CD14-positive monocyte (primary cell): ENCODE measurements at regions not wholly inside any gene's neighbourhood (a gene's known extent, or its start where the extent isn't known, plus 50 kb on each side); places are given as distances from the start of the nearest gene placed in this dataset.

ENCODE experiments used
- DNase-seq, 3 donors: peaks; one replicate each; pipeline ENCODE4 v3.0.0-alpha.2; 2011 to 2022
- H2AFZ ChIP-seq: 2 replicates; pipeline ENCODE4 v1.6.0; 2012; ENCODE audit warnings: mild to moderate bottlenecking, low read depth, low read length, inconsistent platforms; ENCODE audit not compliant: insufficient read depth, poor library complexity, severe bottlenecking
- H3K27ac ChIP-seq, 2 donors: 1 replicate in 1 of 2; 2 replicates in 1 of 2; pipeline ENCODE4 v1.5.1; 2012 to 2013; ENCODE audit warnings: low read length in 2 of 2, control low read depth in 1 of 2, inconsistent platforms in 1 of 2, low read depth in 1 of 2, mild to moderate bottlenecking in 1 of 2
- H3K27me3 ChIP-seq, 2 donors: one replicate each; pipeline versions ENCODE4 v1.6.0 to v1.6.1; 2011 to 2013; ENCODE audit warnings: low read length in 2 of 2; ENCODE audit not compliant: control insufficient read depth in 2 of 2, insufficient read depth in 2 of 2
- H3K36me3 ChIP-seq, 2 donors: replicated peaks in 1 of 2; 1 replicate in 1 of 2; 2 replicates in 1 of 2; pipeline versions ENCODE4 v1.5.1 to v1.6.1; 2012 to 2013; ENCODE audit warnings: low read length in 2 of 2, control low read depth in 1 of 2, inconsistent platforms in 1 of 2, mild to moderate bottlenecking in 1 of 2; ENCODE audit not compliant: insufficient read depth in 2 of 2, control insufficient read depth in 1 of 2
- H3K4me1 ChIP-seq, 2 donors: 1 replicate in 1 of 2; 2 replicates in 1 of 2; pipeline versions ENCODE4 v1.5.1 to v1.6.1; 2012 to 2013; ENCODE audit warnings: low read length in 2 of 2, control low read depth in 1 of 2, inconsistent platforms in 1 of 2, mild to moderate bottlenecking in 1 of 2, moderate library complexity in 1 of 2; ENCODE audit not compliant: insufficient read depth in 2 of 2, control insufficient read depth in 1 of 2
- H3K4me2 ChIP-seq: replicated peaks from 2 replicates; pipeline ENCODE3; 2012; ENCODE audit warnings: low read length, moderate library complexity, mild to moderate bottlenecking; ENCODE audit not compliant: poor library complexity, severe bottlenecking; ENCODE audit errors: extremely low read depth
- H3K4me3 ChIP-seq, 3 experiments: fragments of 200-600 bp in 1 of 3; sonication (generic) in 1 of 3; replicated peaks in 1 of 3; 1 replicate in 2 of 3; 2 replicates in 1 of 3; pipeline ENCODE4 v1.5.1; 2011 to 2013; ENCODE audit warnings: low read length in 3 of 3, mild to moderate bottlenecking in 3 of 3, control low read depth in 2 of 3, low read depth in 2 of 3, inconsistent platforms in 1 of 3, moderate library complexity in 1 of 3
- H3K79me2 ChIP-seq: 2 replicates; pipeline ENCODE4 v1.6.0; 2012; ENCODE audit warnings: mild to moderate bottlenecking, control low read depth, inconsistent platforms, low read length, moderate library complexity; ENCODE audit not compliant: insufficient read depth
- H3K9ac ChIP-seq: 2 replicates; pipeline ENCODE4 v1.6.0; 2017; ENCODE audit warnings: low read length, mild to moderate bottlenecking; ENCODE audit not compliant: insufficient read depth, poor library complexity, severe bottlenecking
- H3K9me3 ChIP-seq, 2 donors: replicated peaks in 1 of 2; 1 replicate in 1 of 2; 2 replicates in 1 of 2; pipeline versions ENCODE4 v1.5.1 to v1.6.1; 2012 to 2013; ENCODE audit warnings: low read length in 2 of 2, control low read depth in 1 of 2; ENCODE audit not compliant: control insufficient read depth in 1 of 2, insufficient read depth in 1 of 2
- H4K20me1 ChIP-seq: 2 replicates; pipeline ENCODE4 v1.6.0; 2012; ENCODE audit warnings: mild to moderate bottlenecking, low read length, control low read depth, moderate library complexity; ENCODE audit not compliant: insufficient read depth
- H3K27ac Mint-ChIP-seq, 7 donors: one replicate each; pipeline ENCODE4 v1.8.0; 2020; ENCODE audit warnings: mild to moderate bottlenecking in 7 of 7, mixed read lengths in 7 of 7, moderate library complexity in 6 of 7, inconsistent platforms in 2 of 7
- H3K27me3 Mint-ChIP-seq, 3 donors: one replicate each; pipeline ENCODE4 v1.8.0; 2021 to 2022; ENCODE audit warnings: low read depth in 3 of 3, mild to moderate bottlenecking in 3 of 3, mixed read lengths in 3 of 3, moderate library complexity in 3 of 3, inconsistent platforms in 1 of 3
- H3K36me3 Mint-ChIP-seq, 2 donors: one replicate each; pipeline ENCODE4 v1.8.0; 2020; ENCODE audit warnings: mixed read lengths in 2 of 2, inconsistent platforms in 1 of 2, mild to moderate bottlenecking in 1 of 2
- H3K4me1 Mint-ChIP-seq: one replicate; pipeline ENCODE4 v1.8.0; 2020; ENCODE audit warnings: mild to moderate bottlenecking, mixed read lengths
- H3K4me3 Mint-ChIP-seq, 2 donors: one replicate each; pipeline ENCODE4 v1.8.0; 2020; ENCODE audit warnings: mild to moderate bottlenecking in 2 of 2, mixed read lengths in 2 of 2, moderate library complexity in 1 of 2
- H3K9me3 Mint-ChIP-seq, 7 donors: one replicate each; pipeline ENCODE4 v1.8.0; 2020 to 2022; ENCODE audit warnings: mixed read lengths in 7 of 7, mild to moderate bottlenecking in 6 of 7, moderate library complexity in 6 of 7, inconsistent platforms in 2 of 7
- CTCF ChIP-seq: fragments of 200-600 bp; IDR thresholded peaks from one replicate; pipeline ENCODE4 v1.8.0; 2022; ENCODE audit warnings: antibody characterized with exemption, mild to moderate bottlenecking
- WGBS: methylation state at CpG from one replicate; pipeline ENCODE4 v1.1.5; 2013; ENCODE audit warnings: missing lambda C conversion rate; ENCODE audit not compliant: insufficient coverage; 5-methylcytosine and 5-hydroxymethylcytosine counted together
- intact Hi-C, 2 donors: fragments of 100-400 bp; cut with micrococcal nuclease; formaldehyde crosslinking; loops; one replicate each; pipeline versions ENCODE4 v1.15.0 to v1.15.1; 2023

GRCh38 chr4:57424232-57424897, 314.2 kb upstream of the IGFBP7 start:
- H3K36me3 Mint-ChIP-seq, result no peaks in the 10 kb centered on the region
- no peaks in the 10 kb centered on the region for H3K9me3 ChIP-seq
- 73% methylated on average over 6 of the region's 6 CpGs for WGBS
- no peaks in the 10 kb centered on the region for H3K79me2 ChIP-seq
- intact Hi-C loops, result no loop called here
- H3K4me1 Mint-ChIP-seq, result no peaks in the 10 kb centered on the region
- H3K4me2 ChIP-seq, result no peak overlapping the region
- H3K4me1 ChIP-seq, result no peaks in the 10 kb centered on the region
- H3K36me3 ChIP-seq, result no peaks in the 10 kb centered on the region
- no peak overlapping the region for H3K4me3 ChIP-seq
- H3K27me3 Mint-ChIP-seq, result peaks cover 1 to 5% (median 2%) of the 10 kb centered on the region in 3 donors
- H3K27ac Mint-ChIP-seq, result no peak overlapping the region
- no peak for DNase-seq
- no peaks in the 10 kb centered on the region for H3K9me3 Mint-ChIP-seq
- no peaks in the 10 kb centered on the region for H4K20me1 ChIP-seq
- H2AFZ ChIP-seq, result no peak overlapping the region
- H3K4me3 Mint-ChIP-seq, result no peak overlapping the region
- TF ChIP-seq CTCF, result no peak
- no peak overlapping the region for H3K9ac ChIP-seq
- no peak overlapping the region for H3K27ac ChIP-seq
- H3K27me3 ChIP-seq, result no peaks in the 10 kb centered on the region

GRCh38 chr4:57418133-57418532, 307.9 kb upstream of the IGFBP7 start:
- Histone ChIP-seq H3K4me2 (no peak overlapping the region), H3K9ac (no peak overlapping the region), H3K27ac (no peak overlapping the region), H3K4me3 (no peak overlapping the region), H3K79me2 (no peaks in the 10 kb centered on the region), H3K36me3 (no peaks in the 10 kb centered on the region), H4K20me1 (no peaks in the 10 kb centered on the region), H2AFZ (no peak overlapping the region), H3K9me3 (no peaks in the 10 kb centered on the region), H3K4me1 (no peaks in the 10 kb centered on the region), H3K27me3 (no peaks in the 10 kb centered on the region)
- Mint-ChIP-seq H3K36me3 (no peaks in the 10 kb centered on the region), H3K4me3 (no peak overlapping the region), H3K4me1 (no peaks in the 10 kb centered on the region), H3K27me3 (peaks cover 2 to 3% (median 2%) of the 10 kb centered on the region in 3 donors), H3K27ac (no peak overlapping the region), H3K9me3 (no peaks in the 10 kb centered on the region)
- no peak for TF ChIP-seq CTCF
- intact Hi-C loops, result no loop called here
- no peak for DNase-seq
- WGBS, result no CpG with 5 or more reads among the region's 1 CpG
